OCI-LY7 (cell line): ENCODE measurements at regions not wholly inside any gene's neighbourhood (a gene's known extent, or its start where the extent isn't known, plus 50 kb on each side); places are given as distances from the start of the nearest gene placed in this dataset.

Experiments
- BruUV-seq: library from RNA; stranded (reverse); fragments of 400-500 nt; replicated peaks from 2 replicates; lab custom pipeline; 2021; lab: Mats Ljungman, UMichigan
- CTCF ChIA-PET: fragments of 300-600 bp; sonication (Branson Sonifier 250); formaldehyde crosslinking; loops from one replicate; lab custom pipeline; 2022; ENCODE audit warnings: antibody characterized with exemption; ENCODE audit not compliant: unreplicated experiment; lab: Charles Lee
- POLR2A ChIA-PET: fragments of 300-600 bp; sonication (Branson Sonifier 250); formaldehyde crosslinking; loops from one replicate; lab custom pipeline; 2022; ENCODE audit warnings: antibody characterized with exemption; lab: Charles Lee
- DNase-seq: peaks from one replicate; pipeline ENCODE4 v3.0.0-alpha.2; 2015; ENCODE audit warnings: low spot score
- H2AFZ ChIP-seq: fragments of 200-600 bp; sonication (generic), shearing (Covaris generic); 2 replicates; pipeline ENCODE4 v1.6.1; 2014; ENCODE audit warnings: mild to moderate bottlenecking, antibody characterized with exemption, low read length, moderate library complexity
- H3K27ac ChIP-seq: fragments of 200-600 bp; sonication (generic); 2 replicates; pipeline ENCODE4 v1.5.1; 2014; ENCODE audit warnings: mixed run types, low read depth, mild to moderate bottlenecking, moderate library complexity, low read length, inconsistent platforms; ENCODE audit not compliant: poor library complexity, severe bottlenecking
- H3K36me3 ChIP-seq: fragments of 200-600 bp; sonication (generic); 2 replicates; pipeline ENCODE4 v1.6.1; 2014; ENCODE audit warnings: mild to moderate bottlenecking, antibody characterized with exemption, low read length, moderate library complexity, mixed read lengths; ENCODE audit not compliant: insufficient read depth
- H3K4me1 ChIP-seq: fragments of 200-600 bp; sonication (generic); 2 replicates; pipeline ENCODE4 v1.5.1; 2014; ENCODE audit warnings: mild to moderate bottlenecking, low read length; ENCODE audit not compliant: insufficient read depth, poor library complexity, severe bottlenecking
- H3K4me2 ChIP-seq: fragments of 200-600 bp; sonication (generic); 2 replicates; pipeline ENCODE4 v1.6.1; 2014; ENCODE audit warnings: mild to moderate bottlenecking, low read length
- H3K4me3 ChIP-seq: fragments of 200-600 bp; sonication (generic); 2 replicates; pipeline ENCODE4 v1.5.1; 2014; ENCODE audit warnings: mild to moderate bottlenecking, low read depth, low read length; ENCODE audit not compliant: poor library complexity, severe bottlenecking
- H3K79me2 ChIP-seq: fragments of 200-600 bp; sonication (generic); 2 replicates; pipeline ENCODE4 v1.6.1; 2016; ENCODE audit warnings: low read depth, mild to moderate bottlenecking, low read length, moderate library complexity, mixed read lengths; ENCODE audit not compliant: insufficient read depth
- H3K9me2 ChIP-seq: fragments of 200-600 bp; sonication (generic); 2 replicates; pipeline ENCODE4 v1.6.1; 2016; ENCODE audit warnings: mild to moderate bottlenecking, low read length, mixed read lengths; ENCODE audit not compliant: insufficient read depth
- H3K9me3 ChIP-seq: fragments of 200-600 bp; sonication (generic); 2 replicates; pipeline ENCODE4 v1.6.1; 2014; ENCODE audit warnings: mild to moderate bottlenecking, mixed run types, low read length, mixed read lengths
- H4K20me1 ChIP-seq: fragments of 200-600 bp; sonication (generic); 2 replicates; pipeline ENCODE4 v1.6.1; 2014; ENCODE audit warnings: mild to moderate bottlenecking, antibody characterized with exemption, low read length, moderate library complexity, mixed read lengths; ENCODE audit not compliant: insufficient read depth
- EZH2phosphoT487 ChIP-seq: fragments of 200-600 bp; sonication (generic); IDR thresholded peaks from 2 replicates; pipeline ENCODE4 v1.6.1; 2018; ENCODE audit warnings: low read depth, borderline replicate concordance, mild to moderate bottlenecking, mixed run types, antibody characterized with exemption, low read length, moderate library complexity, mixed read lengths
- intact Hi-C: fragments of 100-400 bp; cut with micrococcal nuclease; formaldehyde crosslinking; loops from one replicate; pipeline ENCODE4 v1.10.0; 2022; ENCODE audit not compliant: unreplicated experiment
- TF ChIP-seq, protein P1 (sequence below): fragments of 200-600 bp; sonication (generic); conservative IDR thresholded peaks from 2 replicates; pipeline ENCODE4 v1.5.1; 2014; ENCODE audit warnings: mild to moderate bottlenecking, antibody characterized with exemption, low read length, moderate library complexity, mixed read lengths

DNA sequence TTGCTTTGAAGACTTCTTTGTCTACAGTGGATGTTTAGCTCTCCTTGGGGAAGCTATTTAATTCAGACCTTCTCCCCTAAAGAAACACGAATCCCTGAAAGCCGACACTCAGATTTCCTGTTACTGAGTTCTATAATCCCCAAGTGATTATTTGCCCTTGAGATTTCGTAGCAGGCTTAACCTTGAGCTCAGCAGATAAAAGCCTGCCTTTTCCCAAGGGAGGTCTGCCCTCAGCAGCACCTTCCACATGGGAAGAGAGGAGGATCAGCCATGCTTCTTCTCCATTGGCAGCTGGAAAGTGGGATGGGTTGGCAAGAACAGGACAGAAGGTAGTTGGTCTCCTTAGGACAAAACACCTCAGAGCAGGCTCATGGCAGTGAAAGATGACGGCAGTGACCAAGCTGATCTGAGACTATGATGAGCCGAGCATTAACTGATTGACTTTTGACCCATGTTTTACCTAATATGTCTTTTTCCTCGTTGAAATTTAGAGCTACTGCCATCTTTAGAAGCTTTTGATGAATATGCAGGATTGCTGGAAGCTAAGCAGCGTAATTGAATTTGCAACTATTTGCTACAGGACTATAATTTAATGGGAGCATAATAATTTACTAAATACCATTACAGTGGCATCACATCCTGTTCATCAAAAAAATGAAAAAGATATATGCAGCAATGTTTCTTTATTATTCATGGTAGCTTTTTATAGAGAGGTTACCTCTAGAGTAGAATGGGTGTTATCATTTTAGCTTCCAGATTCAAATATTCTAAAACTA, 511.1 kb upstream of the ID2 start:
- Histone ChIP-seq H3K27ac (no peak overlapping the region), H3K4me1 (no peaks in the 10 kb centered on the region), H2AFZ (no peak overlapping the region), H3K9me3 (0 out of 2 replicates have a peak, but pooled peaks cover 9% of the 10 kb centered on the region), H3K9me2 (no peaks in the 10 kb centered on the region), H3K4me3 (no peak overlapping the region), H3K36me3 (no peaks in the 10 kb centered on the region; the same call in 1 of the 2 replicates), H4K20me1 (no peaks in the 10 kb centered on the region), H3K4me2 (no peak overlapping the region), H3K79me2 (no peaks in the 10 kb centered on the region)
- POLR2A ChIA-PET: interaction anchor here (0.5 to 2.7 kb wide), 8 partner anchors 9 to 308 kb away, joined by 3 to 14 read pairs (median 3); no protein-coding TSS in a partner anchor
- BruUV-seq: no TSS peak
- intact Hi-C loops: no loop called here
- DNase-seq: no peak
- no peak for TF ChIP-seq EZH2phosphoT487
- TF ChIP-seq, protein P1, sequence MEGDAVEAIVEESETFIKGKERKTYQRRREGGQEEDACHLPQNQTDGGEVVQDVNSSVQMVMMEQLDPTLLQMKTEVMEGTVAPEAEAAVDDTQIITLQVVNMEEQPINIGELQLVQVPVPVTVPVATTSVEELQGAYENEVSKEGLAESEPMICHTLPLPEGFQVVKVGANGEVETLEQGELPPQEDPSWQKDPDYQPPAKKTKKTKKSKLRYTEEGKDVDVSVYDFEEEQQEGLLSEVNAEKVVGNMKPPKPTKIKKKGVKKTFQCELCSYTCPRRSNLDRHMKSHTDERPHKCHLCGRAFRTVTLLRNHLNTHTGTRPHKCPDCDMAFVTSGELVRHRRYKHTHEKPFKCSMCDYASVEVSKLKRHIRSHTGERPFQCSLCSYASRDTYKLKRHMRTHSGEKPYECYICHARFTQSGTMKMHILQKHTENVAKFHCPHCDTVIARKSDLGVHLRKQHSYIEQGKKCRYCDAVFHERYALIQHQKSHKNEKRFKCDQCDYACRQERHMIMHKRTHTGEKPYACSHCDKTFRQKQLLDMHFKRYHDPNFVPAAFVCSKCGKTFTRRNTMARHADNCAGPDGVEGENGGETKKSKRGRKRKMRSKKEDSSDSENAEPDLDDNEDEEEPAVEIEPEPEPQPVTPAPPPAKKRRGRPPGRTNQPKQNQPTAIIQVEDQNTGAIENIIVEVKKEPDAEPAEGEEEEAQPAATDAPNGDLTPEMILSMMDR: no peak
- CTCF ChIA-PET: no interaction called here

DNA sequence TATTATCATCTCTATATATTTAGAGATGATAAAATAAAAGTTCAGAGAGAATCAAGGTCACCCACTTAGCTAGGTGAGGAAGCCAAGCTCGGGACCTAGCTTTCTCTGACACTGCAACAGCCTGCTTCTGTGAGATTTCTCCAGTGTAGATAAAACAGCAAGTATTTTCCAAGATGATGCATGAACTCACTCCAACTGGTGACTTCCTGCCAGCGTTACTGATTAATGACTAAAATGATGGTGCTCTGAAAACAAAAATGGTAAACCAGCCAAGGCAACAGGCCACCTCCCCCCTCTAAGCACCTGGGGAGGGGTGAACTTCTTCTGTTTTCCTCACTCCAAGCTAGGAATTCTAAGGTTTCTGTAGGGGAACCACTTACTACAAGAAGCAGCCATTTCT, 510.2 kb upstream of the ID2 start:
- no peak for DNase-seq
- Histone ChIP-seq H3K9me3 (0 out of 2 replicates have a peak, but pooled peaks cover 9% of the 10 kb centered on the region), H3K36me3 (no peaks in the 10 kb centered on the region; the same call in 1 of the 2 replicates), H3K4me2 (no peak overlapping the region), H3K9me2 (no peaks in the 10 kb centered on the region), H3K4me3 (no peak overlapping the region), H2AFZ (no peak overlapping the region), H3K4me1 (peaks cover under 1% of the 10 kb centered on the region), H3K27ac (no peak overlapping the region), H4K20me1 (no peaks in the 10 kb centered on the region), H3K79me2 (no peaks in the 10 kb centered on the region)
- BruUV-seq: no TSS peak
- ChIA-PET CTCF (no interaction called here), POLR2A (interaction anchor here (0.7 to 2.7 kb wide), 4 partner anchors 9 to 106 kb away, joined by 3 to 14 read pairs (median 3); no protein-coding TSS in a partner anchor)
- intact Hi-C loops: no loop called here
- TF ChIP-seq, protein P1: no peak
- TF ChIP-seq EZH2phosphoT487: no peak

DNA sequence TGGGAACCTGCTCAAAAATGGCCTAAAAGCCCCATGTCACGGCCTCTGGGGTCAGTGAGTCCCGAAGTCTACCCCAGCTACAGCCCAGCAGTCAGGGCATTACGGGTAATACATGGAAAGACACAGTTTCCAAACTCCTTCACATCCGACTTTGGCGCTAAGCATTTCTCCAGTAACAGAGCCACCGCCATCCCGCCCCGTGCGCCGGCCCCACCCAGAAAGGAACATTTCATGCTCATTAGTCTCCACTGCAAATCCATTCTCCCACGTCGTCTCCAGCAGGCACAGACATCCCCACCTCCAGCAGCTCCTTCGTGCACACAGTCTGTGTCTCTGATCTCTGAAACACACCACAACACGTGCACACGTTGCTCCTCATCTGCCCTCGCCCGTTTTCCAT, 509.2 kb upstream of the ID2 start:
- TF ChIP-seq EZH2phosphoT487: no peak
- TF ChIP-seq, protein P1: no peak
- Histone ChIP-seq H3K4me3 (no peak overlapping the region), H3K9me3 (0 out of 2 replicates have a peak, but pooled peaks cover 9% of the 10 kb centered on the region), H3K4me2 (no peak overlapping the region), H3K9me2 (no peaks in the 10 kb centered on the region), H2AFZ (no peak overlapping the region), H3K79me2 (no peaks in the 10 kb centered on the region), H4K20me1 (no peaks in the 10 kb centered on the region), H3K27ac (no peak overlapping the region), H3K36me3 (no peaks in the 10 kb centered on the region; the same call in 1 of the 2 replicates), H3K4me1 (peaks cover 3% of the 10 kb centered on the region)
- intact Hi-C loops: no loop called here
- no TSS peak for BruUV-seq
- ChIA-PET POLR2A (interaction anchor here (2.7 kb wide), 1 partner anchor 11 kb away, joined by 14 read pairs; no protein-coding TSS in a partner anchor), CTCF (no interaction called here)
- DNase-seq: no peak
